Endothelial cell (in vitro differentiated cells): ENCODE measurements at regions not wholly inside any gene's neighbourhood (a gene's known extent, or its start where the extent isn't known, plus 50 kb on each side); places are given as distances from the start of the nearest gene placed in this dataset.

Experiments
- DNase-seq: peaks from one replicate; pipeline ENCODE4 v3.0.0; 2021; ENCODE audit warnings: low spot score
- H3K27ac Mint-ChIP-seq: one replicate; pipeline ENCODE4 v1.8.0; 2021; ENCODE audit warnings: mixed read lengths, inconsistent platforms; ENCODE audit not compliant: unreplicated experiment
- H3K27me3 Mint-ChIP-seq: one replicate; pipeline ENCODE4 v1.8.0; 2021; ENCODE audit warnings: mild to moderate bottlenecking, moderate library complexity, mixed read lengths, inconsistent platforms; ENCODE audit not compliant: unreplicated experiment
- H3K36me3 Mint-ChIP-seq: one replicate; pipeline ENCODE4 v1.8.0; 2021; ENCODE audit warnings: mild to moderate bottlenecking, low read depth, mixed read lengths, inconsistent platforms; ENCODE audit not compliant: unreplicated experiment
- H3K4me1 Mint-ChIP-seq: one replicate; pipeline ENCODE4 v1.8.0; 2021; ENCODE audit warnings: mild to moderate bottlenecking, mixed read lengths, inconsistent platforms; ENCODE audit not compliant: unreplicated experiment
- H3K4me3 Mint-ChIP-seq: one replicate; pipeline ENCODE4 v1.8.0; 2021; ENCODE audit warnings: mild to moderate bottlenecking, mixed read lengths, inconsistent platforms; ENCODE audit not compliant: unreplicated experiment
- H3K9me3 Mint-ChIP-seq: one replicate; pipeline ENCODE4 v1.8.0; 2021; ENCODE audit warnings: mixed read lengths, inconsistent platforms; ENCODE audit not compliant: unreplicated experiment
- TF ChIP-seq, protein P1 (sequence below): fragments of 200-600 bp; sonication (generic); IDR thresholded peaks from one replicate; pipeline ENCODE4 v1.5.0; 2021; ENCODE audit warnings: antibody characterized with exemption; ENCODE audit not compliant: unreplicated experiment

DNA sequence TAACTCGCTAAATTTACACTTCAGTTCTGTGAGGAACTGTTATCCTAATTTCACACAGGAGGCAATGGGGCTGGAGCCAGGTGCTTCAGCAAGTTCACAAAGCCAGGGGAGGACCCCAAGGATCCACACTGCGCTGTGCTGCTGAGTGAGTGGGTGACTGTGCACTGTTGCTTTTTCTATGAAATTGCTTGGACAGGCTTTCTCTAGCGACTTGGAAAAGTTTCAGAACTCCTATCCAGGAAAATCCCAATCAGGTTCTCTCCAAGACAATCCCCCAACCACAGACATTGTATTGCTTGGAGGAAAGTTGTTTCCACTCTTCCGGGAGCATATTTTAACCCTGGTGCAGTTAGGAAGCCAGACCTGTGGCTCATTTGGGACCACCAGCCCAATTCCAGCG lies 175.9 kb upstream of the CST7 start:
- no peak overlapping the region for H3K4me3 Mint-ChIP-seq
- peaks cover 8% of the 10 kb centered on the region for H3K27me3 Mint-ChIP-seq
- TF ChIP-seq, protein P1, sequence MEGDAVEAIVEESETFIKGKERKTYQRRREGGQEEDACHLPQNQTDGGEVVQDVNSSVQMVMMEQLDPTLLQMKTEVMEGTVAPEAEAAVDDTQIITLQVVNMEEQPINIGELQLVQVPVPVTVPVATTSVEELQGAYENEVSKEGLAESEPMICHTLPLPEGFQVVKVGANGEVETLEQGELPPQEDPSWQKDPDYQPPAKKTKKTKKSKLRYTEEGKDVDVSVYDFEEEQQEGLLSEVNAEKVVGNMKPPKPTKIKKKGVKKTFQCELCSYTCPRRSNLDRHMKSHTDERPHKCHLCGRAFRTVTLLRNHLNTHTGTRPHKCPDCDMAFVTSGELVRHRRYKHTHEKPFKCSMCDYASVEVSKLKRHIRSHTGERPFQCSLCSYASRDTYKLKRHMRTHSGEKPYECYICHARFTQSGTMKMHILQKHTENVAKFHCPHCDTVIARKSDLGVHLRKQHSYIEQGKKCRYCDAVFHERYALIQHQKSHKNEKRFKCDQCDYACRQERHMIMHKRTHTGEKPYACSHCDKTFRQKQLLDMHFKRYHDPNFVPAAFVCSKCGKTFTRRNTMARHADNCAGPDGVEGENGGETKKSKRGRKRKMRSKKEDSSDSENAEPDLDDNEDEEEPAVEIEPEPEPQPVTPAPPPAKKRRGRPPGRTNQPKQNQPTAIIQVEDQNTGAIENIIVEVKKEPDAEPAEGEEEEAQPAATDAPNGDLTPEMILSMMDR, result no peak
- H3K9me3 Mint-ChIP-seq, result peaks cover 5% of the 10 kb centered on the region
- no peak overlapping the region for H3K27ac Mint-ChIP-seq
- H3K4me1 Mint-ChIP-seq, result peaks cover 26% of the 10 kb centered on the region
- H3K36me3 Mint-ChIP-seq, result peaks cover 11% of the 10 kb centered on the region
- no peak for DNase-seq

DNA sequence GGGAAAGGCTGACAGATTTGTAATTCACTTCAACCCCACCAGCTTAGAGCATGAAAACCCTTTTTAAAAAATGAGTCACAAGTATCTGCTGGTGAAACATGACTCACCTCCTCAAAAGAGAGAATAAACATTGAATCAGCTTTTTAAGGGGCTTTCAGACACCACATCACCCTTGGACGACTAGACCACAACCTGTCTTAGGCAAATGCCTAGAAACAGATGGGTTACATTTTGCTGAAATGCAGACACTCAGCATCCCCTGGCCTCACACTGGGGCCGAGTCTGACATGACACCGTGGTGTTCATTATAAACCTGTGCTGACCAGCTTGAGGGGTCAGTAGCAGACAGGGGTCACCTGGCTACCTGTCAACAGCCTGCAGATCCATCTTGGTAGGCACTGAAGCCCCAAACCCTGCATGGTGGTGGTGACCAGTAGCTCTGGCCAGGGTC lies 175.3 kb upstream of the CST7 start:
- Mint-ChIP-seq H3K27me3 (peaks cover 8% of the 10 kb centered on the region), H3K36me3 (peaks cover 11% of the 10 kb centered on the region), H3K4me3 (no peak overlapping the region), H3K27ac (no peak overlapping the region), H3K4me1 (peaks cover 22% of the 10 kb centered on the region), H3K9me3 (peaks cover 5% of the 10 kb centered on the region)
- no peak for DNase-seq
- TF ChIP-seq, protein P1, result no peak

DNA sequence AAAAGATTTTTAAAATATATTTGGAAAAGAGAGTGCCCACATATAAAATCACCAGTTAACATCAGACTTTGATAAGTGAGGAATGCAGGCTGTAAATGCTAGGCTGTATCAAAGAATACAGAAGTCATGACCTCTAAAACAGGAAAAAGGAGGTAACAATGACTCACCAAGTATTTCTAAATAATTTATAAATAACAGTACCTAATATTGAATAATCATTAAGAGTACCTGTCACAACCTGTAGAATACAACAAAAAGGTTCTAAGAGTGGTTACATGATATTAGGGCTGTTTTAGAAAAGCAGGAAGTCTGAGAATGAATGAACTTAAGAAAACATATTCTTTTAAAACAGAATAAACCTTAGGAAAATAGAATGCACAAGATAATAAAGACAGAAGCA lies 173.1 kb upstream of the CST7 start:
- TF ChIP-seq, protein P1, result no peak
- H3K27me3 Mint-ChIP-seq, result peaks cover 8% of the 10 kb centered on the region
- peaks cover 16% of the 10 kb centered on the region for H3K4me1 Mint-ChIP-seq
- H3K9me3 Mint-ChIP-seq, result peaks cover 5% of the 10 kb centered on the region
- no peak overlapping the region for H3K4me3 Mint-ChIP-seq
- H3K36me3 Mint-ChIP-seq, result peaks cover 11% of the 10 kb centered on the region
- no peak for DNase-seq
- no peak overlapping the region for H3K27ac Mint-ChIP-seq

DNA sequence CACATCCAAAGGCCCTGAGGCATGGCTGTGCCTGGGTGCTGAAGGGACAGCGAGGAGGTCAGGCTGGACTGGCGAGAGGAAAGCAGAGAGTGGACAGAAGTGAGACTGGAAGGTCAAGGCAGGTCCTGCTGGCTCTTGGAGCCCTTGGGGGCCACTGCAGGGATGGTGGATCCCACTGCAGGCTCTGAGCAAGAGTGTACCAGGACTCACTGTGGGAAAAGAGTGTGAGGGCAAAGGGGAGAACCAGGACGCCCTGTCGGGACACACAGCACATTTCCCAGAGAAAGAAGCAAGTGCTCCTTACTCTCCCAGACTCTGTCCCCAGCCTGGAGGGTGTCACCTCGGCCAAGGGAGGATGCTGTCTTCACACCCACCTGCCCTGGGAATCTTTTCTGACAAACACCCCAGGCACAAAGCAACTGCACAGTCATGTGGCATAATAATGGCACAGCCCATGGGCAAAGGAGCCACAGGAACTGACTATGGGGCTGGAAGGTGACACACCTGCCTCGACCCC lies 172.3 kb upstream of the CST7 start:
- H3K4me1 Mint-ChIP-seq, result peaks cover 8% of the 10 kb centered on the region

DNA sequence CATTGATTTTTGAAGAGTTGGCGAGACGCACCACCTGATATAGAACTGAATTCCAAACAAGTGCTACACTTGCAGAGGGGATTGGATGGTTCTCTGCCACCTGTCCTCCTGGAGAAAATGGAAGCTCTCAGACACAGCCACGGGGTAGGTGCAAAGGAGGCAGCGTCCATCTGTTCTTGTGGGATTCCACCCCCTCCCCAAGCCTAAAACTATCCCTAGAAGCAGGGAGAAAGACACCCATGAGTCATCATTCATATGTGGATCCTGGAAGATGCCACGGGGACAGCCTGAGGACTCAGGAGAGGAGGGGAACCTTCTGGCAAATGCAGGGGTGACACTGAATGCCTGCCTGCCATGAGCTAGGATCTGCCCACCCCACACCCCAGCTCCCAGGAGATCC lies 171.3 kb upstream of the CST7 start:
- no peak for DNase-seq
- peaks cover 5% of the 10 kb centered on the region for H3K9me3 Mint-ChIP-seq
- peaks cover 8% of the 10 kb centered on the region for H3K36me3 Mint-ChIP-seq
- no peak overlapping the region for H3K4me3 Mint-ChIP-seq
- no peaks in the 10 kb centered on the region for H3K4me1 Mint-ChIP-seq
- no peak overlapping the region for H3K27ac Mint-ChIP-seq
- TF ChIP-seq, protein P1, result no peak
- peaks cover 6% of the 10 kb centered on the region for H3K27me3 Mint-ChIP-seq

More for the DNA sequence above, 172.3 kb upstream of the CST7 start:
- H3K9me3 Mint-ChIP-seq, result peaks cover 5% of the 10 kb centered on the region
- TF ChIP-seq, protein P1, result no peak
- peaks cover 11% of the 10 kb centered on the region for H3K36me3 Mint-ChIP-seq
- no peak overlapping the region for H3K27ac Mint-ChIP-seq
- H3K4me3 Mint-ChIP-seq, result no peak overlapping the region
- DNase-seq, result no peak
- H3K27me3 Mint-ChIP-seq, result peaks cover 6% of the 10 kb centered on the region
